Activated T-cell treated with anti-CD3 and anti-CD28 coated beads, Interleukin-2, amount 50 U/mL, for 24 hours (primary cell): ENCODE measurements at regions not wholly inside any gene's neighbourhood (a gene's known extent, or its start where the extent isn't known, plus 50 kb on each side); places are given as distances from the start of the nearest gene placed in this dataset.

Experiments used
- DNase-seq: peaks from one replicate; pipeline ENCODE4 v3.0.0-alpha.2; 2020
- H3K27ac Mint-ChIP-seq: 2 replicates; pipeline ENCODE4 v1.8.0; 2020; ENCODE audit warnings: mild to moderate bottlenecking, mixed read lengths
- H3K27me3 Mint-ChIP-seq: 2 replicates; pipeline ENCODE4 v1.8.0; 2020; ENCODE audit warnings: mixed read lengths
- H3K36me3 Mint-ChIP-seq: 2 replicates; pipeline ENCODE4 v1.8.0; 2020; ENCODE audit warnings: low read depth, mixed read lengths
- H3K4me1 Mint-ChIP-seq: 2 replicates; pipeline ENCODE4 v1.8.0; 2020; ENCODE audit warnings: low read depth, mixed read lengths
- H3K4me3 Mint-ChIP-seq: 2 replicates; pipeline ENCODE4 v1.8.0; 2020; ENCODE audit warnings: mild to moderate bottlenecking, moderate library complexity, mixed read lengths
- H3K9me3 Mint-ChIP-seq: 2 replicates; pipeline ENCODE4 v1.8.0; 2020; ENCODE audit warnings: mixed read lengths

GRCh38 chr2:2579814-2580213 is 248.7 kb upstream of the MYT1L start:
- Mint-ChIP-seq H3K36me3 (no peaks in the 10 kb centered on the region), H3K9me3 (no peaks in the 10 kb centered on the region), H3K27ac (no peak overlapping the region), H3K27me3 (no peaks in the 10 kb centered on the region), H3K4me1 (no peaks in the 10 kb centered on the region), H3K4me3 (no peak overlapping the region)
- no peak for DNase-seq

GRCh38 chr2:2577407-2577831 is 246.3 kb upstream of the MYT1L start:
- no peak overlapping the region for H3K4me3 Mint-ChIP-seq
- DNase-seq: no peak

DNA sequence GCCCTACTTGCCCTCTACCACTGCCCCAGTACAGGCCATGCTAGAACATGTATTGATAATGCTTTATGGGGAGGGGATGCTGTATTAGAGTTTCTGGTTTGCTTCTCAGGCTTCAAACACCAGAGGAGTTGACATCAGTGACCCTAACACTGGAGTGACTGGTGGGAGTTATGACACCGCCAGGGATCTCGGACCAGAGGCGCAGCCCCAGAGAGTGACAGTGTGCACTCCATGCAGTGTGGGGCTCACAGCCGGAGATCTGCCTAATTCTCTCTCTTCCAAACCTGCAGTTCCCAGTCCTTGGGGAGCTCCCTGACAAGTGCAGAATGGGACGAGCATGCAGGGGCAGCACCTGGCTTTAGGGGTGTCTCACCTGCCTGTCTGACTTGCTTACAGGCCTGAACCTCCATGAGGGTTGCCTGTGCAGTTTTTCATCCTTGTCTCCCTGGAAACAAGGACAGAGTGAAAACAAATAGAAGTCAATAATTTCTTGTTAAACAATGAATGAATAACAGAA is 244.9 kb upstream of the MYT1L start:
- Mint-ChIP-seq H3K36me3 (no peaks in the 10 kb centered on the region), H3K27ac (no peak overlapping the region), H3K4me3 (no peak overlapping the region), H3K4me1 (no peaks in the 10 kb centered on the region), H3K9me3 (no peaks in the 10 kb centered on the region), H3K27me3 (no peaks in the 10 kb centered on the region)
- DNase-seq: peak; percentile 9

More at GRCh38 chr2:2577407-2577831, 246.3 kb upstream of the MYT1L start:
- Mint-ChIP-seq H3K9me3 (no peaks in the 10 kb centered on the region), H3K36me3 (no peaks in the 10 kb centered on the region), H3K27me3 (no peaks in the 10 kb centered on the region), H3K4me1 (no peaks in the 10 kb centered on the region), H3K27ac (no peak overlapping the region)

GRCh38 chr2:2575181-2575577 is 244.1 kb upstream of the MYT1L start:
- no peaks in the 10 kb centered on the region for H3K4me1 Mint-ChIP-seq
- H3K27me3 Mint-ChIP-seq: no peaks in the 10 kb centered on the region
- H3K9me3 Mint-ChIP-seq: no peaks in the 10 kb centered on the region
- no peaks in the 10 kb centered on the region for H3K36me3 Mint-ChIP-seq
- DNase-seq: no peak
- no peak overlapping the region for H3K27ac Mint-ChIP-seq
- H3K4me3 Mint-ChIP-seq: no peak overlapping the region

DNA sequence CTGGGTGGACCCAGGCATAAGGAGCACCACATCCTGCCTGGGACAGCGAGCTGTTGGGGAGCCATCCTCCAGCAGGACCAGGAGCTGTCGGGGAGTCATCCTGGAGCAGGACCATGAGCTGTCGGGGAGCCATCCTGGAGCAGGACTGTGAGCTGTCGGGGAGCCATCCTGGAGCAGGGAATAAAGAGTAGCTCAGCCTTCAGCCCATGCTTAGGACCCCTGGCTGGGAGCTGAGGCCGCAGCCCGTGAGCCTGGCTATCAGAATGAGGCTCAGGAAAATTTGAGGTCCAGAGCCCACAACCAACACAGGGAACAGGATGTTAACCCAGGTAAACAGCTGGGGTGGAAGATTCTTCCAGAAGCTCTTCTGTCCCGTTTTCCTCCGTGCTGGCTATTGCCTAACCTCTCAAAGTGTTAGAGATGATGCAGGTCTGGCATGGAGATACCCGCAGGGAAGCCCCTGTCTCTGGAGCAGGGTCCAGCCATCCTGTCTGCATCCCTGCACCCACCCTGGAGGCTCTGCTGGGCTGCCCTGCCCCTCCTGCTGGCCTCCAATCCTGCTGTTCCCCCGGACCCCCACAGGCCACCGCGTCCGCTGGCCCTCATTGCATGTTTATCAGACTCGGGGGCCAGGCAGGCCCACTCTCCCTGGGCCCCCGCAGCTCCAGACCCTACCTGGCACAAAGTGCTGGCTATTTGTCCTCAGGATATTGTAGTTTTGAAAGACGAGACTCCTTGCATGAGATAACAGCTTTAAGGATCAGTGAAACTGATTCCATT is 243.5 kb upstream of the MYT1L start:
- Mint-ChIP-seq H3K9me3 (no peaks in the 10 kb centered on the region), H3K27ac (no peak overlapping the region), H3K27me3 (no peaks in the 10 kb centered on the region), H3K4me3 (no peak overlapping the region), H3K36me3 (no peaks in the 10 kb centered on the region), H3K4me1 (no peaks in the 10 kb centered on the region)
- DNase-seq: peak; percentile 15

GRCh38 chr2:2573658-2574293 is 242.7 kb upstream of the MYT1L start:
- Mint-ChIP-seq H3K4me3 (no peak overlapping the region), H3K4me1 (no peaks in the 10 kb centered on the region)

DNA sequence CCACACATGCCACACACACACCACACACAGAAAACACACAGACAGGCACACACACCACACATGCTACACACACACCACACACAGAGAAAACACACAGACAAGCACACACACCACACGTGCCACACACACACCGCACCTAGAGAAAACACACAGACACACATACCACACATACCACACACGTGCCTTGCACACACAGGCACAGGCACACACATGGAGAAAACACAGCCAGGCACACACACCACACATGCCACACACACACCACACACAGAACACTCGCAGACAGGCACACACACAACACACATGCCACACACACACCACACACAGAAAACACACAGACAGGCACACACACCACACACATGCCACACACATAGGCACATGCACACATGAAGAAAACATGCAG is 242.1 kb upstream of the MYT1L start:
- Mint-ChIP-seq H3K4me3 (no peak overlapping the region), H3K4me1 (no peaks in the 10 kb centered on the region), H3K36me3 (no peaks in the 10 kb centered on the region), H3K27ac (no peak overlapping the region), H3K27me3 (no peaks in the 10 kb centered on the region), H3K9me3 (no peaks in the 10 kb centered on the region)
- no peak for DNase-seq

More at GRCh38 chr2:2573658-2574293, 242.7 kb upstream of the MYT1L start:
- peak; percentile 12 for DNase-seq
- H3K9me3 Mint-ChIP-seq: no peaks in the 10 kb centered on the region
- H3K27ac Mint-ChIP-seq: no peak overlapping the region
- no peaks in the 10 kb centered on the region for H3K27me3 Mint-ChIP-seq
- no peaks in the 10 kb centered on the region for H3K36me3 Mint-ChIP-seq

DNA sequence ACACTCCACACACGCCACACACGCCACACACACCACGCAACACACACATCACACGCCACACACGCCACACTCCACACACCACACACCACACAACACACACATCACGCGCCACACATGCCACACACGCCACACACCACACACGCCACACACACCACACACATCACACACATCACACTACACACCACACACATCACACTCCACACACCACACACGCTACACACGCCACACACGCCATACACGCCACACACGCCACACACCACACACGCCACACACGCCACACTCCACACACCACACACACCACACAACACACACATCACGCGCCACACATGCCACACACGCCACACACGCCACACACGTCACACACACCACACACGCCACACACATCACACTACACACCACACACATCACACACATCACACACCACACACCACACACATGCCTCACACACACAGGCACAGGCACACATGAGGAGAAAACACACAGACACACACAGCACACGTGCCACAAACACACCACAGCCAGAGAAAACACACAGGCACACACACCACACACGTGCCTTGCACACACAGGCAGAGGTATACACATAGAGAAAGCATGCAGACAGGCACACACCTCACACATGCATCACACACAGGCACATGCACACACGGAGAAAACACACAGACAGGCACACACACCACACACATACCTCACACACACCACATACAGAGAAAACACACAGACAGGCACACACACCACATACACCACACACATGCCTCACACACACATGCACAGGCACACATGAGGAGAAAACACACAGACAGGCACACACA is 241.5 kb upstream of the MYT1L start:
- no peaks in the 10 kb centered on the region for H3K27me3 Mint-ChIP-seq
- no peak overlapping the region for H3K4me3 Mint-ChIP-seq
- H3K4me1 Mint-ChIP-seq: no peaks in the 10 kb centered on the region
- H3K9me3 Mint-ChIP-seq: no peaks in the 10 kb centered on the region
- no peaks in the 10 kb centered on the region for H3K36me3 Mint-ChIP-seq
- no peak overlapping the region for H3K27ac Mint-ChIP-seq
- no peak for DNase-seq

DNA sequence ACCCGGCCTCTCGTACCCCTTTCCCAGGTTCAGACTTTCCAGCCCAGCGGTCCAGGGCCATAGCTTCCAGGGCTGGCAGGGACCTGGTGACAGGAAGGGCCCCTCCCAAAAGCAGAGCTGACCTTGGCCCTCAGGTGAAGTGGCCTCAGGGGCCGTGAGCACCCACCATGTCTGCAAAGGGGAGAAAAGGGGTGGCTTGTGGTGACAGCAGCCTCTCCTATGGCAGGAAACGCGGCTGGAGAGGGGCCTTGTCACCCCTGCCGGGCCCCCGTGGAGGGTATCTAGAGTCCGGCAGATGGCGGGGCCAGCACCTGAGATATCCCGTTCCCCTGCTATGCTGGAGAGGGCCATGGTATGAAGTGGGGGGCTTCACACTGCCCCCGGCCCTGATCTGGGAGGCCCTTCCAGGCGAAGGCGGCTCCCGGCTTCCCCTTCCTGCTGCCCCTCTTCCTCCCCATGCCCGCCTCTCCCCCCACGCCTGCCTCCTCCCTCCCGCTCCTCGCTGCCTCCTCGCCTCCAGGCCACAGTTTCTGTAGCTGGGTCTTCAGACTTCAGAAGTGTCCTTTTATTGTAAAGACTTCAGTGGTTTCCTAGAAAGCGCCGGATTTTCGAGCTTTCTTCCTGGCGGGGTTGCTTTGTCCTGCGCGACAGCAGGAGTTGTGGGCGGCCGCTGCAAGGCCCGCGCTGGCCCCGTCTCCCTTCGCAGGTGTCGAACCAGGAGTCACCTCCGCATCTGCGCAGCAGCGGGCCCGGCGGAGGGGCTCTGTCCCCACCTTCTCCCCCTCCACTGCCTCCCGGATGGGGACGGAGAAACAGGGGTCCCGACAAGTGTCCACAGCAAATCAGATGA is 240.5 kb upstream of the MYT1L start:
- Mint-ChIP-seq H3K4me1 (no peaks in the 10 kb centered on the region), H3K27ac (no peak overlapping the region), H3K27me3 (no peaks in the 10 kb centered on the region), H3K36me3 (no peaks in the 10 kb centered on the region), H3K4me3 (no peak overlapping the region), H3K9me3 (no peaks in the 10 kb centered on the region)
- DNase-seq: peak; percentile 20

GRCh38 chr2:2570871-2571270 is 239.8 kb upstream of the MYT1L start:
- peak; percentile 16 for DNase-seq
- Mint-ChIP-seq H3K4me1 (no peaks in the 10 kb centered on the region), H3K4me3 (no peak overlapping the region), H3K36me3 (no peaks in the 10 kb centered on the region), H3K9me3 (no peaks in the 10 kb centered on the region), H3K27me3 (no peaks in the 10 kb centered on the region), H3K27ac (no peak overlapping the region)

GRCh38 chr2:2570360-2570759 is 239.3 kb upstream of the MYT1L start:
- Mint-ChIP-seq H3K27me3 (no peaks in the 10 kb centered on the region), H3K9me3 (no peaks in the 10 kb centered on the region), H3K27ac (no peak overlapping the region), H3K4me1 (no peaks in the 10 kb centered on the region), H3K36me3 (no peaks in the 10 kb centered on the region), H3K4me3 (no peak overlapping the region)
- DNase-seq: peak; percentile 16

- no peak overlapping the region for H3K4me3 Mint-ChIP-seq
Observed at GRCh38 chr2:2569836-2570235, 238.8 kb upstream of the MYT1L start.

DNA sequence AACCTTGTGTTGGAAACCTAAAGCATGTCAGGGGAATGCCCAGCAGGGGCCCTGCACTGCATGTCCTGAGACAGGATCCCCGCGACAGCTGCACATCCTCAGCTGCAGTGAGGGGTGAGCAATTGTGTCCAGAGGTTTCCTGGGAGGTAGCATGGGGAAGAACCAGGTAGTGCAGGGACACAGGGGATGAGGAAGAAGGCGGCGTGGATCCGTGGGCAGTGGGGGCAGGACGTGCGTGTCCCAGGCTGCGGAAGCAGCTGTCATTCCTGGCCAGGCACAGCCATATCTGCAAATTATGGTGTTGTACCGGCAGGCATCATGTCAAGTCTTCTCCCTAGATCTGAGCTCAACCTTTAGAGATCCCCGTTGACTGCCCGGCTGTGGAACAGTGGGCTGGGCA is 238.2 kb upstream of the MYT1L start:
- no peak overlapping the region for H3K4me3 Mint-ChIP-seq
- H3K27ac Mint-ChIP-seq: no peak overlapping the region
- no peaks in the 10 kb centered on the region for H3K36me3 Mint-ChIP-seq
- no peak for DNase-seq
- H3K27me3 Mint-ChIP-seq: no peaks in the 10 kb centered on the region
- H3K9me3 Mint-ChIP-seq: no peaks in the 10 kb centered on the region
- no peaks in the 10 kb centered on the region for H3K4me1 Mint-ChIP-seq

More at GRCh38 chr2:2569836-2570235, 238.8 kb upstream of the MYT1L start:
- no peaks in the 10 kb centered on the region for H3K36me3 Mint-ChIP-seq
- H3K27me3 Mint-ChIP-seq: no peaks in the 10 kb centered on the region
- no peak overlapping the region for H3K27ac Mint-ChIP-seq
- H3K4me1 Mint-ChIP-seq: no peaks in the 10 kb centered on the region
- DNase-seq: peak; percentile 5
- no peaks in the 10 kb centered on the region for H3K9me3 Mint-ChIP-seq

- no peaks in the 10 kb centered on the region for H3K4me1 Mint-ChIP-seq
- H3K36me3 Mint-ChIP-seq: no peaks in the 10 kb centered on the region
- no peak for DNase-seq
- H3K27ac Mint-ChIP-seq: no peak overlapping the region
- H3K4me3 Mint-ChIP-seq: no peak overlapping the region
- no peaks in the 10 kb centered on the region for H3K27me3 Mint-ChIP-seq
- no peaks in the 10 kb centered on the region for H3K9me3 Mint-ChIP-seq
Observed at GRCh38 chr2:2568411-2568810, 237.3 kb upstream of the MYT1L start.
